ENCODE measurements at regions not wholly inside any gene's neighbourhood (a gene's known extent, or its start where the extent isn't known, plus 50 kb on each side); places are given as distances from the start of the nearest gene placed in this dataset.

DNA sequence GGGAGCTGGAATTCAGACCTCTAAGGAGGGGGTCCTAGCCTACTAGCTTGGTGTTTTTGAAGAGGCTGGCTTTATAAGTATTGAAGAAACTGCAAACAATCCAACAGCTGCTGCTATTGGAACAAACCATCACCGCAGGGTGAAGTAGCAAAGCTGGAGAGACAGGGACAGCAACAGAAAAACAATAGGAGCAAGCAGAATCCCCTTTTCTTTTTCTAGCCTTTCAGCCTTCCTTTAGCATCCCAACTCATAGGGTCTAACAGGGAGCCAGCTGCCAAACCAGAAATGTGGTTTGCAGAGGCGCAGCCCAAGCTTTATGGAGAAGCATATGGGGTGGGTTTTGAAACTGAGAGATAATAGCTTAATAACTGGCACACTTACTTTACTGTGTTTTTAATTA lies 106.2 kb upstream of the CHMP2B start:
- Histone ChIP-seq H3K4me3 (ENCODE audit: low read length) (no peak overlapping the region), H3K27me3 (ENCODE audit: insufficient read depth, low read depth, low read length) (no peaks in the 10 kb centered on the region), H4K20me1 (ENCODE audit: insufficient read depth) (no peaks in the 10 kb centered on the region), H3K9me2 (ENCODE audit: insufficient read depth, low read length) (no peaks in the 10 kb centered on the region), H3K36me3 (ENCODE audit: insufficient read depth, low read length) (no peaks in the 10 kb centered on the region), H3K9ac (ENCODE audit: low read length) (no peak overlapping the region), H2AFZ (ENCODE audit: low read depth, low read length) (no peak overlapping the region), H3K4me2 (ENCODE audit: low read length) (no peak overlapping the region), H3K79me2 (replicated peaks; ENCODE audit: insufficient read depth, low read length) (no peaks in the 10 kb centered on the region), H3F3A (ENCODE audit: insufficient read depth, low read length, poor library complexity, severe bottlenecking) (no peaks in the 10 kb centered on the region), H3K27ac (ENCODE audit: low read length) (no peak overlapping the region), H3K9me3 (ENCODE audit: low read length) (no peaks in the 10 kb centered on the region)
- no peak for TF ChIP-seq EZH2 (IDR thresholded peaks at IDR 0.05; ENCODE audit: borderline replicate concordance, insufficient read depth, low read length, poor library complexity, severe bottlenecking)
- no peak for TF ChIP-seq MXI1 (conservative IDR thresholded peaks at IDR 0.05; ENCODE audit: poor library complexity, severe bottlenecking)
- TF ChIP-seq RAD21 (conservative IDR thresholded peaks at IDR 0.05), result no peak
- TF ChIP-seq SMC3 (conservative IDR thresholded peaks at IDR 0.05; ENCODE audit: poor library complexity), result no peak
- TF ChIP-seq, protein P1, sequence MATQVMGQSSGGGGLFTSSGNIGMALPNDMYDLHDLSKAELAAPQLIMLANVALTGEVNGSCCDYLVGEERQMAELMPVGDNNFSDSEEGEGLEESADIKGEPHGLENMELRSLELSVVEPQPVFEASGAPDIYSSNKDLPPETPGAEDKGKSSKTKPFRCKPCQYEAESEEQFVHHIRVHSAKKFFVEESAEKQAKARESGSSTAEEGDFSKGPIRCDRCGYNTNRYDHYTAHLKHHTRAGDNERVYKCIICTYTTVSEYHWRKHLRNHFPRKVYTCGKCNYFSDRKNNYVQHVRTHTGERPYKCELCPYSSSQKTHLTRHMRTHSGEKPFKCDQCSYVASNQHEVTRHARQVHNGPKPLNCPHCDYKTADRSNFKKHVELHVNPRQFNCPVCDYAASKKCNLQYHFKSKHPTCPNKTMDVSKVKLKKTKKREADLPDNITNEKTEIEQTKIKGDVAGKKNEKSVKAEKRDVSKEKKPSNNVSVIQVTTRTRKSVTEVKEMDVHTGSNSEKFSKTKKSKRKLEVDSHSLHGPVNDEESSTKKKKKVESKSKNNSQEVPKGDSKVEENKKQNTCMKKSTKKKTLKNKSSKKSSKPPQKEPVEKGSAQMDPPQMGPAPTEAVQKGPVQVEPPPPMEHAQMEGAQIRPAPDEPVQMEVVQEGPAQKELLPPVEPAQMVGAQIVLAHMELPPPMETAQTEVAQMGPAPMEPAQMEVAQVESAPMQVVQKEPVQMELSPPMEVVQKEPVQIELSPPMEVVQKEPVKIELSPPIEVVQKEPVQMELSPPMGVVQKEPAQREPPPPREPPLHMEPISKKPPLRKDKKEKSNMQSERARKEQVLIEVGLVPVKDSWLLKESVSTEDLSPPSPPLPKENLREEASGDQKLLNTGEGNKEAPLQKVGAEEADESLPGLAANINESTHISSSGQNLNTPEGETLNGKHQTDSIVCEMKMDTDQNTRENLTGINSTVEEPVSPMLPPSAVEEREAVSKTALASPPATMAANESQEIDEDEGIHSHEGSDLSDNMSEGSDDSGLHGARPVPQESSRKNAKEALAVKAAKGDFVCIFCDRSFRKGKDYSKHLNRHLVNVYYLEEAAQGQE (IDR thresholded peaks at IDR 0.05; ENCODE audit: borderline replicate concordance), result no peak
- TF ChIP-seq, protein P2, sequence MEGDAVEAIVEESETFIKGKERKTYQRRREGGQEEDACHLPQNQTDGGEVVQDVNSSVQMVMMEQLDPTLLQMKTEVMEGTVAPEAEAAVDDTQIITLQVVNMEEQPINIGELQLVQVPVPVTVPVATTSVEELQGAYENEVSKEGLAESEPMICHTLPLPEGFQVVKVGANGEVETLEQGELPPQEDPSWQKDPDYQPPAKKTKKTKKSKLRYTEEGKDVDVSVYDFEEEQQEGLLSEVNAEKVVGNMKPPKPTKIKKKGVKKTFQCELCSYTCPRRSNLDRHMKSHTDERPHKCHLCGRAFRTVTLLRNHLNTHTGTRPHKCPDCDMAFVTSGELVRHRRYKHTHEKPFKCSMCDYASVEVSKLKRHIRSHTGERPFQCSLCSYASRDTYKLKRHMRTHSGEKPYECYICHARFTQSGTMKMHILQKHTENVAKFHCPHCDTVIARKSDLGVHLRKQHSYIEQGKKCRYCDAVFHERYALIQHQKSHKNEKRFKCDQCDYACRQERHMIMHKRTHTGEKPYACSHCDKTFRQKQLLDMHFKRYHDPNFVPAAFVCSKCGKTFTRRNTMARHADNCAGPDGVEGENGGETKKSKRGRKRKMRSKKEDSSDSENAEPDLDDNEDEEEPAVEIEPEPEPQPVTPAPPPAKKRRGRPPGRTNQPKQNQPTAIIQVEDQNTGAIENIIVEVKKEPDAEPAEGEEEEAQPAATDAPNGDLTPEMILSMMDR (IDR thresholded peaks at IDR 0.05; ENCODE audit: poor library complexity, severe bottlenecking), result no peak
- no peak for TF ChIP-seq TAF1 (IDR thresholded peaks at IDR 0.05; ENCODE audit: low read depth)
- no peak for TF ChIP-seq EP300 (conservative IDR thresholded peaks at IDR 0.05; ENCODE audit: poor library complexity, severe bottlenecking)
- TF ChIP-seq POLR2AphosphoS5 (IDR thresholded peaks at IDR 0.05), result no peak

DNA sequence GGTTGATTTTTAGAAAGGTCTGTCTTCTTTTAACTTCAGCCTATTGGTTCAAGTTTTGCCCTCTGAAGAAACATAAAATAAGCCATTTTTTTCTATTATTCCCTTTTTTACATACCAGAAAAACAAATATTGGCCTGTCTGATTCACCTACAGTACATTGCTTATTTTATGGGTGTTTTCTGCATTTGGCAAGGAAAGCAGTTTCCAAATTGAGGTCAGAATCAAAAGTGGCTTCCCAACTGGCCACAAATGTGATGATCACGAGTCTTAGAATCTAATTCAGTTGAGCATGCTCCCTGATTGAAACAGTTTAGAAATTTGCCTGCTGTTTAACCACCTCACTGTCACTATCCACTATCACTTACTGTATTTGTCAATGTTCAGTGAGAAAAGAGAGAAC lies 106.9 kb upstream of the CHMP2B start:
- Histone ChIP-seq H3K36me3 (ENCODE audit: insufficient read depth, low read length) (no peaks in the 10 kb centered on the region), H3K9me2 (ENCODE audit: insufficient read depth, low read length) (no peaks in the 10 kb centered on the region), H3K79me2 (replicated peaks; ENCODE audit: insufficient read depth, low read length) (no peaks in the 10 kb centered on the region), H3K27ac (ENCODE audit: low read length) (no peak overlapping the region), H3K9ac (ENCODE audit: low read length) (no peak overlapping the region), H3K9me3 (ENCODE audit: low read length) (no peaks in the 10 kb centered on the region), H3F3A (ENCODE audit: insufficient read depth, low read length, poor library complexity, severe bottlenecking) (no peaks in the 10 kb centered on the region), H3K4me2 (ENCODE audit: low read length) (no peak overlapping the region), H2AFZ (ENCODE audit: low read depth, low read length) (no peak overlapping the region), H4K20me1 (ENCODE audit: insufficient read depth) (no peaks in the 10 kb centered on the region), H3K4me3 (ENCODE audit: low read length) (no peak overlapping the region), H3K27me3 (ENCODE audit: insufficient read depth, low read depth, low read length) (no peaks in the 10 kb centered on the region)
- TF ChIP-seq MXI1 (conservative IDR thresholded peaks at IDR 0.05; ENCODE audit: poor library complexity, severe bottlenecking) (no peak), TAF1 (IDR thresholded peaks at IDR 0.05; ENCODE audit: low read depth) (no peak), EP300 (conservative IDR thresholded peaks at IDR 0.05; ENCODE audit: poor library complexity, severe bottlenecking) (no peak), EZH2 (IDR thresholded peaks at IDR 0.05; ENCODE audit: borderline replicate concordance, insufficient read depth, low read length, poor library complexity, severe bottlenecking) (no peak), SMC3 (conservative IDR thresholded peaks at IDR 0.05; ENCODE audit: poor library complexity) (no peak), RAD21 (conservative IDR thresholded peaks at IDR 0.05) (no peak), POLR2AphosphoS5 (IDR thresholded peaks at IDR 0.05) (no peak)
- TF ChIP-seq, protein P1 (IDR thresholded peaks at IDR 0.05; ENCODE audit: borderline replicate concordance), result no peak
- TF ChIP-seq, protein P2 (IDR thresholded peaks at IDR 0.05; ENCODE audit: poor library complexity, severe bottlenecking), result no peak

All from neural cell (in vitro differentiated cells).